Breast epithelium (tissue), 4 donors: ENCODE measurements at regions not wholly inside any gene's neighbourhood (a gene's known extent, or its start where the extent isn't known, plus 50 kb on each side); places are given as distances from the start of the nearest gene placed in this dataset.

Experiments
- DNase-seq, 2 donors: peaks; one replicate each; pipeline ENCODE4 v3.0.0-alpha.2; 2019; ENCODE audit warnings: low spot score in 2 of 2
- H3K27ac ChIP-seq, 2 donors: fragments of 200-600 bp; sonication (generic) in 1 of 2; one replicate each; pipeline ENCODE4 v1.5.1; 2016 to 2019; ENCODE audit warnings: mild to moderate bottlenecking in 1 of 2
- H3K27me3 ChIP-seq, 2 donors: fragments of 200-600 bp; sonication (generic) in 1 of 2; one replicate each; pipeline versions ENCODE4 v1.5.1 to v1.6.0; 2017 to 2019; ENCODE audit warnings: control low read depth in 1 of 2, mild to moderate bottlenecking in 1 of 2
- H3K36me3 ChIP-seq: fragments of 200-600 bp; one replicate; pipeline ENCODE4 v1.5.1; 2019
- H3K4me1 ChIP-seq, 2 donors: fragments of 200-600 bp; sonication (generic); one replicate each; pipeline ENCODE4 v1.5.1; 2016 to 2019; ENCODE audit warnings: control low read depth in 1 of 2
- H3K4me3 ChIP-seq, 3 donors: fragments of 200-600 bp; sonication (generic); 1 replicate in 2 of 3; 2 replicates in 1 of 3; pipeline ENCODE4 v1.5.1; 2016 to 2019; ENCODE audit warnings: mild to moderate bottlenecking in 3 of 3, moderate library complexity in 2 of 3
- H3K9me3 ChIP-seq, 2 donors: fragments of 200-600 bp; sonication (generic) in 1 of 2; one replicate each; pipeline ENCODE4 v1.5.1; 2016 to 2019; ENCODE audit warnings: control low read depth in 1 of 2
- CTCF ChIP-seq, 3 donors: fragments of 450-650 bp; IDR thresholded peaks; one replicate each; pipeline ENCODE4 v1.5.1; 2016 to 2017; ENCODE audit warnings: antibody characterized with exemption in 3 of 3, mild to moderate bottlenecking in 3 of 3, moderate library complexity in 3 of 3
- POLR2A ChIP-seq: fragments of 450-650 bp; IDR thresholded peaks from one replicate; pipeline ENCODE4 v1.6.1; 2016; ENCODE audit warnings: antibody characterized with exemption, mild to moderate bottlenecking, moderate library complexity
- POLR2AphosphoS5 ChIP-seq, 3 donors: sonication (generic); formaldehyde crosslinking; IDR thresholded peaks; one replicate each; pipeline ENCODE4 v1.6.1; 2017; ENCODE audit warnings: antibody characterized with exemption in 3 of 3
- intact Hi-C: fragments of 100-400 bp; cut with DNase I; formaldehyde crosslinking; loops from one replicate; pipeline ENCODE4 v1.15.1; 2023; ENCODE audit warnings: low total_unique reads

- intact Hi-C loops, result no loop called here
- Histone ChIP-seq H3K27me3 (no peaks in the 10 kb centered on the region), H3K9me3 (no peaks in the 10 kb centered on the region), H3K27ac (no peak overlapping the region), H3K36me3 (no peaks in the 10 kb centered on the region), H3K4me1 (no peaks in the 10 kb centered on the region), H3K4me3 (no peak overlapping the region)
- no peak for DNase-seq
- TF ChIP-seq POLR2AphosphoS5 (IDR thresholded peaks at IDR 0.05), result no peak
- no peak for TF ChIP-seq CTCF (IDR thresholded peaks at IDR 0.05)
- TF ChIP-seq POLR2A, result no peak
Measured at GRCh38 chr12:92418381-92418780, 272.7 kb upstream of the BTG1 start.

- TF ChIP-seq POLR2A (no peak), CTCF (IDR thresholded peaks at IDR 0.05) (no peak), POLR2AphosphoS5 (IDR thresholded peaks at IDR 0.05) (no peak)
- Histone ChIP-seq H3K27me3 (no peaks in the 10 kb centered on the region), H3K4me1 (no peaks in the 10 kb centered on the region), H3K9me3 (no peaks in the 10 kb centered on the region), H3K4me3 (no peak overlapping the region), H3K27ac (no peak overlapping the region), H3K36me3 (no peaks in the 10 kb centered on the region)
- intact Hi-C loops, result no loop called here
- DNase-seq, result no peak
Measured at GRCh38 chr12:92417373-92417772, 271.7 kb upstream of the BTG1 start.

- no peak for DNase-seq
Measured at GRCh38 chr12:92416385-92416812, 270.8 kb upstream of the BTG1 start.

GRCh38 chr12:92414170-92415070, 268.8 kb upstream of the BTG1 start:
- no peaks in the 10 kb centered on the region for H3K9me3 ChIP-seq
- H3K4me3 ChIP-seq, result no peak overlapping the region
- TF ChIP-seq POLR2A (no peak), CTCF (IDR thresholded peaks at IDR 0.05) (peak in 1 of 3 donors; percentile 30)
- no peaks in the 10 kb centered on the region for H3K36me3 ChIP-seq
- no peaks in the 10 kb centered on the region for H3K4me1 ChIP-seq
- peak overlapping the region; percentile 40 to 72 for H3K27ac ChIP-seq
- no peak for DNase-seq
- intact Hi-C loops, result no loop called here
- H3K27me3 ChIP-seq, result no peaks in the 10 kb centered on the region

More at GRCh38 chr12:92416385-92416812, 270.8 kb upstream of the BTG1 start:
- TF ChIP-seq POLR2A, result no peak
- TF ChIP-seq CTCF (IDR thresholded peaks at IDR 0.05), result no peak
- TF ChIP-seq POLR2AphosphoS5 (IDR thresholded peaks at IDR 0.05), result no peak
- H3K27me3 ChIP-seq, result no peaks in the 10 kb centered on the region
- peak overlapping the region in 1 of 2 donors; percentile 29 for H3K27ac ChIP-seq
- H3K4me1 ChIP-seq, result no peaks in the 10 kb centered on the region
- intact Hi-C loops, result no loop called here
- H3K4me3 ChIP-seq, result no peak overlapping the region
- no peaks in the 10 kb centered on the region for H3K9me3 ChIP-seq
- no peaks in the 10 kb centered on the region for H3K36me3 ChIP-seq

GRCh38 chr12:92413286-92413685, 267.6 kb upstream of the BTG1 start:
- H3K4me1 ChIP-seq, result no peaks in the 10 kb centered on the region
- no peaks in the 10 kb centered on the region for H3K36me3 ChIP-seq
- peaks cover 0 to 2% of the 10 kb centered on the region in 2 donors for H3K9me3 ChIP-seq
- no peak for TF ChIP-seq POLR2AphosphoS5 (IDR thresholded peaks at IDR 0.05)
- TF ChIP-seq POLR2A, result no peak
- TF ChIP-seq CTCF (IDR thresholded peaks at IDR 0.05), result no peak
- intact Hi-C loops, result no loop called here
- no peaks in the 10 kb centered on the region for H3K27me3 ChIP-seq
- DNase-seq, result no peak
- peak overlapping the region in 1 of 2 donors; percentile 72 for H3K27ac ChIP-seq
- H3K4me3 ChIP-seq, result no peak overlapping the region
